Eye (tissue), 1 donor: ENCODE measurements at regions not wholly inside any gene's neighbourhood (a gene's known extent, or its start where the extent isn't known, plus 50 kb on each side); places are given as distances from the start of the nearest gene placed in this dataset.

ENCODE experiments used
- DNase-seq: peaks from one replicate; pipeline ENCODE4 v3.0.0-alpha.2; 2015

DNA sequence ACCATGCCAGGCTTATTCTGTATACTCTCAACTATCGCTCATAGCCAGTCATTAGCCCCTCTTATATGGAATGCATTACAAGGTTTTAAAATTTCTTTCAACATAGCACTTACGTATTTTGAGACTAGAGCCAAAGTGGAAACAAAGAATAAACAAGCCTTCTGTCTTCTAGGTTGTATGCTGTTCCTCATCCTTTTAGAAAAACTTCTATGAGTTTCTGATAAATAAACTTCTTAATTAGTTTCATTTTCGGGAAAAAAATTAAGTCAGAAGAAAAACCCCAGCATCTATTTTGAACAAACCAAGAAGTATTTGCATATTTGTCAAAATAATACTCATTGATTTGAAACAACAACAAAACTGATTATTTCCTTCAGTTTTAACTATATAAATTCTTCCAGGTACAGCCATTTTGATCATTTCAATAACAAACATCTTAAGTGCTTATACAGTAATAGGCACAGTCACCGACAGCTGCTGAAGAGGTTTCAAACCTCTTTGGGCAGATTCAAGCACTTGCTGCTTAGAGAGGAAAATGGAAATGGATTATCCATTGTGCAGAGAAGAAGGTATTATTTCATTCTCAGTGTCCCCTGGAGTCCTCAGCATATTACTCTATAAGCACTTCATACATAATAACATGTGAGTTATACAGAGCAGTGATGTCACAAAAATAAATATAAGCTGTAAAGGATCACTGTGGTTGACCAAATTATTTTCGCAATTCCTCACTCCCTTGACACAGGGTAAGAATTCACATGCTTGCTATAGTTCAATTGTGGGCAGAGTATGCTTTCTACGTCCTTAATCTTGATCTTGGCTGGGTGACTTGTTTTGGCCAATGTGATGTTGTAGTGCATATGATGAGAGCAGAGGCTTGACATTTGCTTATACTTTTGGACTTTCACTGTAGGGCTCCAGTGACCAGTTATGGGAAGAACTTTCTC is 833.8 kb downstream of the TRIB2 start:
- no peak for DNase-seq

DNA sequence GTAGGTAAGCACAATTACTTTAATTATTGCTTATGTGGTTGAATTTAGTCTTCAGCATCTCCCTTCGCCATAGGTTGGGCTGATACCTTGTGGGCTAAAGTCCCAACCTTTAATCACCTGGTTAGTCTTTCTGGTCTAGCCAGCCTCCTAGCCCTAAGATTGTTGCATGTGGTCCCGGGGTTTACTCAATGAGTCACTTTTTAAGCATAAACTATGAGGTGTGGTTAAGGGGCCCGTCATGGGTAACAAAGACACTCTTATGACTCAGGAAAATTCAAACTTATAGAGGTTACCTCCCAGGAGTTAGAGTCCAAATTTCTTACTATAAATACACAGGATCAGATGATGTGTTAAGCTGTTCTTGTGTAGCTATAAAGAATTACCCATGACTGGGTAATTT is 841.6 kb downstream of the TRIB2 start:
- DNase-seq, result no peak

GRCh38 chr2:13560322-13560721 is 843.6 kb downstream of the TRIB2 start:
- DNase-seq, result no peak

DNA sequence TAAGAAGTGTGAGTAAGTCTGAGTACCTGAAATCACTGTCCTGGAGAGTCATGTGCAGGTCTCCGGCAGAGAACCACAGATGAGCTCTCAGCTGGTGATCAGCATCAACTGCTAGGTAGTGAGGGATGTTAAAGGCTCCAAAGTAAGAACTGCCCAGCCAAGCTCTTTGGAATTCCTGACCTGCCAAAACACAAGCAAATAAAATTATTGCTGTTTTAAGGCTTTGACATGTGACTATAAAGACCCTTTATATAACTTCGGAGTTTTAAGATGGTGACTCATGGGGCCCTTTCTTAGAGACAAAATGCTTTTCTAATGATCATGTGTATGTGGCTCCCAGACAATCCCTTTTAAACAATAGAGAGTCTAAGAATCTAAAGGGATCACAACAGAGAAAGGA is 855.7 kb downstream of the TRIB2 start:
- no peak for DNase-seq

DNA sequence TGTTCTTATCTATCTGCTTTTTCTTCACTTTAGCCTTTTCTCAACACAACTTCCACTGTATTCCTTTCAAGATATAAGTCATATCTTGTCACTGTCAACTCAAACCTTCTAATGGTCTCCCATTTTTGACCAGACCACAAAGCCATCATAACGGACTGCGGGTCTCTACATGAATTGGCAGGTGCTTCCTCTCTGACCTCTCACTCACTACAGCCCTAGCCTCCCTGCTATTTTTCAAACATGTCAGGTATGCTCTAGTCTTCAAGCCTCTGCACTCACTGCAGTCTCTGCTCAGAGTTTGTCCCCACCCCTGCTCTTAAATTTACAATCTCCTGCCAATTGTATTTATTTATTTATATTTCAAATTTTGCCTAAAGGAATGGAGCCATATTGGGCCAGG is 858.1 kb downstream of the TRIB2 start:
- DNase-seq, result no peak

GRCh38 chr2:13576406-13577036 is 859.8 kb downstream of the TRIB2 start:
- no peak for DNase-seq

- DNase-seq, result no peak
Observed at GRCh38 chr2:13578547-13578946, 861.8 kb downstream of the TRIB2 start.

DNA sequence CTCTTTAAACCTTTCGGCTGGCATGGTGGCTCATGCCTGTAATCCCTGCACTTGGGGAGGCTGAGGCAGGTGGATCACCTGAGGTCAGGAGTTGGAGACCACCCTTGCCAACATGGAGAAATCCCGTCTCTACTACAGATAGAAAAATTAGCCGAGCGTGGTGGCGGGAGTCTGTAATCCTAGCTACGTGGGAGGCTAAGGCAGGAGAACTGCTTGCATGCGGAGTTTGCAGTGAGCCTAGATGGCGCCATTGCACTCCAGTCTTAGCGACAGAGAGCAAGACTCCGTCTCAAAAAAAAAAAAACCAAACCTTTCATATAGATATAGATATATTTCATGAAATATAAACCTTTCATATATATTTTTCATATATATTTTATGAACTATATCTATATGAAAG is 864.7 kb downstream of the TRIB2 start:
- DNase-seq, result no peak

GRCh38 chr2:13583609-13584008 is 866.9 kb downstream of the TRIB2 start:
- DNase-seq, result no peak

GRCh38 chr2:13584020-13584419 is 867.3 kb downstream of the TRIB2 start:
- DNase-seq, result no peak

DNA sequence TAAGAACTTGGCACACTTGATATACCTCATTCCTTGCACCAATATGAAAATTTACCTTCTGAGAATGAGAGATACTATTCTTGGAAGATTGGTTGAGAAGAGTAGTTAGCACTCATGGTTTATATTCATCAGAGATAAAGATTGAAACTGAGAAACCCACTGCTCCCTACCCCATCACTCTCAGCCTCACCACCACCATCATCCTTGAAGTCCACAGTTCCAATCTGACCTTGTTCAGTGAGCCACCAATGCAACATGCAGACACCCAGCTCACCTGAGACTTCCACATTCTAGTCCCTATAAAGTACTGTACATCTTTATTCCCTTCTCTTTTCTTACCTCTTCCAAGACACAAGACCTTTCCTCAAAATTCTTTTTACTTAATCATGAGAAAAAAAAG is 869.0 kb downstream of the TRIB2 start:
- no peak for DNase-seq

DNA sequence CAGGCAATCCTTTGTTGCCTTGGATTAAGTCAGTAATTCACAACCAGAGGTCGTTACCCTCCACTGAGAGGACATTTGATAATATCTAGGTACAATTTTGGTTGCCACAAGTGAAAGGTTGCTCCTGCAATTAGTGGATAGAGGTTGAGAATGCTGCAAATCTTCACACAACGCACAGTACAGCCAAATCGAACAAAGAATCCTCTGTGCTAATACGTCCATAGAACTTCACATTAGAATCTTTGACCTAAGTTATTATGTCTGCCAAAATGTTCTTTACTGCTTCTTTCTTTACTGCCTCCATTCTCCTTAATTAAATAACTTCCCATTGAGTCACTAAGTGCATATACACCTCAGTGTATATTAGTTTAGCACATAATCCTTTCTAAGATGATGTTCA is 879.5 kb downstream of the TRIB2 start:
- DNase-seq, result no peak

DNA sequence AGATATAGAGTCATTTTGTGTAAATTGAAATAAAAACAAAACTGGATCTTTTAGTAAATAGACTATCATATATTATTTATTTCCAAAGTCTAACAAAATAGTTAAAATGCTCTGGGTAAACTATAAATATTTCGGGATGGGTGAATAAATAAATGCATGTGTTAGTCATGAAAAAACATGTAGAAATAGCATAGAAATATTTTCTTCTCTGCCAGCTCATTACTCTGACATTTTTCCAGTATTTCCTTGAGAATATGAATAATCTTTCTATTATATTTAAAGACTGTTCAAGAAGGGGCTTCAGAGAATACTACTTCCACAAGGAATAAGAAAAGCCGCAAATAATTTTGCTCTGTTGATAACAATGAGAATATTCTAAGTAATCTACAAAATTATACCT is 880.4 kb downstream of the TRIB2 start:
- DNase-seq, result no peak

GRCh38 chr2:13601506-13601905 is 884.8 kb downstream of the TRIB2 start:
- DNase-seq, result no peak

- no peak for DNase-seq
Observed at GRCh38 chr2:13604951-13605661, 888.4 kb downstream of the TRIB2 start.

DNA sequence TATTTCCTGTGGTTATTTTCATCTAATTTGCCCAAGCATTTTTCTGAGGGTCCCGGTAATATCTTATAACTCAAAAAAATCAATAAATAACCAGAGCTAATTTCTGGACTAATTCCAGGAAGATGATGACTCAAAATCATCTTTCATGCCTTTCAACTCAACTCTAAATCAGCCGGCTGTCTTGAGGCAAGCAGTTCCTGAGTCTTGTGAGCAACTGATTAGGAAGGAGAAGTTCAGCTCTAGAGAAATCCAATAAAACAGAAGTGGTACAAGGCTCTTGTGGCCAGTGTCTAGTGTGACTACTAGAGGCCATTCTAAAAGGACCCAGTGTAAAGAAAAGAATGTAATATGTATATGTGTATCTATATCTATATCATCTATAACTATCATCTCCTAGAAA is 890.4 kb downstream of the TRIB2 start:
- no peak for DNase-seq

GRCh38 chr2:13611939-13612338 is 895.2 kb downstream of the TRIB2 start:
- DNase-seq, result no peak

GRCh38 chr2:13616059-13616458 is 899.3 kb downstream of the TRIB2 start:
- DNase-seq, result no peak

- DNase-seq, result peak; percentile 22
Observed at GRCh38 chr2:13616616-13617015, 899.9 kb downstream of the TRIB2 start.

DNA sequence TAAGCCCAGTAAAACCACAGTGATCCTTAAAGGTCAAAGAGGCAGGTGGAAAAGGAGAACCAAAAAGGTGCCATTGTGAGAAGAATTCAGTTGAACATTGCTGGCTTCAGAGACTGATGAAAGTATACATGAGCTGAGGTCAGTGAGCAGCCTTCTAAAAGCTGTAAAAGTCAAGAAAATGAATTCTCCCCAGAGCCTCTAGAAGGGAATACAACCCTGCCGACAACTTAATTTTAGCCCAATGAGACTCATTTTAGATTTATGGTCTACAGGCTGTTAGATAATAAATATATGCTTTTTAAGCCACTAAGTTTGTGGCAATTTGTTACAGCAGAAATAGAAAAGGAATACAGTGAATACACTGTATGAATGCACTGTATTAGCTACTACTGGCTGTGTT is 911.4 kb downstream of the TRIB2 start:
- DNase-seq, result no peak

DNA sequence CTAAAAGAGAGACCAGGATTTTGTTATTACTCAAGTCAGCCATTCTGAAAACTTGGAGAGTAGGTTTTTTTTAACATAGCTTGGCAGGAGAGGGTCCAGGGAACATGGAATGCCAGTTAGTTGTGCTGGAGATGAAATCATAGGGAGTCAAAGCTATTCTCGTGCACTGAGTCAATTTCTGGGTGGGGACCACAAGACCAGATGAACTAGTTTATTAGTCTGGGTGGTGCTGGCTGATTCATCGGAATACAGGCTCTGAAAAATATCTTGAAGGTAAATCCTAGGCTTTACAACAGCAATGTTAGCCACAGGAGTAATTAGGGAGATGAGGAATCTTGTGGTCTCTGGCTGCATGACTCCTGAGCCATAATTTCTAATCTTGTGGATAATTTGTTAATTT is 921.4 kb downstream of the TRIB2 start:
- no peak for DNase-seq

- no peak for DNase-seq
Observed at GRCh38 chr2:13649918-13650317, 933.2 kb downstream of the TRIB2 start.

DNA sequence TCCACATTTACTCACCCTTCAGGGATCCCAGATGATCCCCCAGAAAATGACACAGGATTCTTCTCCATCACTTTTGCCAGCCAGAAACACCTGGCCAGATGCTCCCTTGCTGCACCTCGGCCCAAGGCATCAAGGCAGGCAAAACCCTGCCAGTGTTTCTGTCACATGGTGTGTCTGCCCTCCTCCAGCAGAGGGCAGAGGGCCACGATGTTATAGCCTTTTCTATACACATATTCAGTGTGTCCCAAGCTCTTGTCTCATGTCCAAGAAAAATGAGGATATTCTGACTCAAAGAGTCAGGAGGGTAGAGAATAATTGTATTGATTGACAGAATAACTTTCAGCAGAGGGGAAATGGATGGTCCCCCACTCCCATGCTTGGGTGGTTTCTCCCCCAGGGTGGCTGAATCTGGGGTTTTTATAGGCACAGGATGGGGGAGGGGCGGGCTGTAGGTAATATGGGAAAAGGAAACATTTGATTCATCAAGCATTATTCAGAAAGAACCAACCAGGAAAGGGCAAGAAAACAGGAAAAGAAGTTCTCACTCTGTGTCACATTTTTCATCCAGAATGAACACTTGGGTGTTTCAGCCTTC is 933.9 kb downstream of the TRIB2 start:
- no peak for DNase-seq
